NCI-H2029 (cell line): ENCODE measurements at regions not wholly inside any gene's neighbourhood (a gene's known extent, or its start where the extent isn't known, plus 50 kb on each side); places are given as distances from the start of the nearest gene placed in this dataset.
"Not testable (repeated sequence)": the region's sequence is repeated elsewhere in the genome, so short reads cannot be mapped to it uniquely, and the experiment has no call there.

Experiments
- DNase-seq: peaks from one replicate; lab custom pipeline; 2025; lab: John Stamatoyannopoulos, UW

GRCh38 chr22:48418831-48419230, 1408.8 kb downstream of the BRD1 start:
- no peak for DNase-seq

GRCh38 chr22:48417225-48418070, 1410.2 kb downstream of the BRD1 start:
- no peak for DNase-seq

GRCh38 chr22:48416396-48417224, 1411.1 kb downstream of the BRD1 start:
- DNase-seq, result no peak

GRCh38 chr22:48415520-48415919, 1412.2 kb downstream of the BRD1 start:
- DNase-seq, result no peak

DNA sequence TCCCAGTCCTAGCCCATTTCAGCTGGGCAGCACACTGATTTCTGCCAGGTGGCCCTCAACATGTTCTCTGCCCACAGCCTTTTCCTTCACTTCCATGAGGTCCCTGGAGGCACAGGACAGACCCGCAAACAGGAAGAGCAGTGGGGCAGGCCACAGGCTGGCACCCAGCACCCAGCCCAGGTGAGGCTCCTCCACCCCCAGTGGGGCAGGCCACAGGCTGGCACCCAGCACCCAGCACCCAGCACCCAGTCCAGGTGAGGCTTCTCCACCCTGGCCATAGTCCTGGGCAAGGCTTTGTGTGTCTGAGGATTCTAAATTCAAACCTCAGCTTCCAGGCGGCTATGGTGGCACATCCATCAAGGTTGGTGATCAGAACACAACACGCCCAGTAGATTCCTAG, 1413.0 kb downstream of the BRD1 start:
- DNase-seq, result no peak

DNA sequence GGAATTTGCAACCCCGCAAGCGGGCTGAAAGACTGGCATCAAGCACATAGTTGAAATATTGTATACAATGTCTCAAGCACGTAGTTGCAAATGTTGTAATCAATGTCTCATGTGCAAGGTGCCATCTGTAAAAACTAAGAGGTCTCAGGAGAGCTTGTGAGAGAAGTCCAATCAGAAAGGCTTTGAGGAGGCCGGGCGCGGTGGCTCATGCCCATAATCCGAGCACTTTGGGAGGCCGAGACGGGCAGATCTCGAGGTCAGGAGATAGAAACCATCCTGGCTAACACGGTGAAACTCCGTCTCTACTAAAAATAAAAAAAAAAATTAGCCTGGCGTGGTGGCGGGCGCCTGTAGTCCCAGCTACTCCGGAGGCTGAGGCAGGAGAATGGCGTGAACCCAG, 1414.7 kb downstream of the BRD1 start:
- not testable (repeated sequence) for DNase-seq

GRCh38 chr22:48410536-48410935, 1417.1 kb downstream of the BRD1 start:
- no peak for DNase-seq

GRCh38 chr22:48407256-48407955, 1420.3 kb downstream of the BRD1 start:
- DNase-seq, result no peak

DNA sequence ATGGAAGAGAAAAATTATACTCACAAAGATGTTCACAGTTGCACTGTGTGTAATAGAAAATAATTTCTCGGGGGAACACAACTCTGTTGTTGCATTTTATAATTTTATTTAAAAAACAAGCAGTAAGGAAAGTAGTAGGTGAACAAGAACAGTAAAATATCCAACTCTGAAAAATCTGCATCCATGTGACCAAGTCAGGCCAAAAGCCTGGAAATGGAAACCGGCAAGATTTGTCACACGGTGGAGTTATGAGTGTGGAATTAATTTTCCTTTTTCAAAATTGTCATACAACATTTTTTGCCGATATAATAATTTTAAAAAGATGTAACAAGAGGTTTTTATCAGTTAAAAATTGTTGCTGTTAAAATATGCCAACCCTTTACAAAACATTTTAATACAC, 1421.5 kb downstream of the BRD1 start:
- no peak for DNase-seq

DNA sequence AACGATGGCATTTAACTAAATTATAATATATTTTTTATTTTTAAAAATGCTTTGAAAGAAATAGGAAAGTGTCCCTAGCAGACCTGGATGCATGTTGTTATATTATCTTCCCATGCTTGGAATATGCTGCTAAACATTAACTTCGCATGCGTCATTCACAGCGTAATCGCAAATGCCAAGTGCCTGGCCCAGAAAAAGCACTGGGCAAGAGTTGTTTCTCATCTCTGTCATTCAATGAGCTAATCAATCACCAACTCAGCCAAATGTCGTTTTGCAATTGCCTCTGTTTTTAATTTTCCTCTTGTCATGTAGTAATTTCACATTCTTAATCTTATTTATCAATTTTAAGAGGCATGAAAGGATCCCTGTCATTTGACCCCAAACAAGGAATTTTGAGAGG, 1421.9 kb downstream of the BRD1 start:
- DNase-seq, result no peak

DNA sequence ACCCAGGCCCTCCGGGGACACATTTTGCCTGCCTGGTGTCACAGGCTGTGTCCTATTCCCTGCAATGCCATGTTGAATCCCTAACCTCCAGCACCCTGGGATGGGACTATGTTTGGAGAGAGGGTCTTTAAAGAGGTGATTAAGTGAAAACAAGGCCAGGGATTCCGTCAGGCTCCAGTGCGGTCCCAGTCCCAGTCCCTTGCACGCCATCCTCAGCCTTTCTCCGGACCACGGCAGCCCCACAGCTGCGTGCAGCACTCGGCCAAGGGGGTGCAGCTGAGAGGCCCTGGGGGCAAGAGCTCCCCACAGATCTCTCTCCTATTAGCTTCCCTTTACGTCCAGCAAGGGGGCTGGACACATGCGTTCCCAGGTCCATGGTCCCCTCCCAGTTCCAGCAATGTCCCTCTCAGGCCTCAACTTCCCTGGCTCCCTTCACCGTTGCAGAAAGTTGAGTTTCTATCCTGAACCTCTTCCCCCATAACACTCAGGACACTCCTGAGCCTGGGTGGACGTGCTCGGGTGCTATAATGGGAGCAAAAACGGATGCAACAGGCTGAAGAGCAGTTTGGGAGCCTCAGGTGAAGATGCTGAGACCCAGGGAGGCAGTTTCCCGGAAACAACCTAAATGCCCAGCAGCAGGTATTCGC, 1422.7 kb downstream of the BRD1 start:
- no peak for DNase-seq

GRCh38 chr22:48403521-48404403, 1423.9 kb downstream of the BRD1 start:
- DNase-seq, result no peak

GRCh38 chr22:48402591-48403031, 1425.1 kb downstream of the BRD1 start:
- no peak for DNase-seq

DNA sequence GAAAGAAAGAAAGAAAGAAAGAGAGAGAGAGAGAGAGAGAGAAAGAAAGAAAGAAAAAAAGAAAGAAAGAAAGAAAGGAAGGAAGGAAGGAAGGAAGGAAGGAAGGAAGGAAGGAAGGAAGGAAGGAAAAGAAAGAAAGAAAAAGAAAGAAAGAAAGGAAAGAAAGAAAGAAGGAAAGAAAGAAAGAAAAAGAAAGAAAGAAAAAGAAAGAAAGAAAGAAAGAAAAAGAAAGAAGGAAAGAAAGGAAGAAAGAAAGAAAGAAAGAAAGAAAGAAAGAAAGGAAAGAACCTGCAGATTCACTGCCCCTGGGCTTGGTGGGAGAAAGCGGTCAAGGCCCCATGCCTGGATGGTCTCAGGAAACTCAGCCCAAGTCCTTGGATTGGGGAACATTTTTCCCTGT, 1426.2 kb downstream of the BRD1 start:
- DNase-seq, result not testable (repeated sequence)

DNA sequence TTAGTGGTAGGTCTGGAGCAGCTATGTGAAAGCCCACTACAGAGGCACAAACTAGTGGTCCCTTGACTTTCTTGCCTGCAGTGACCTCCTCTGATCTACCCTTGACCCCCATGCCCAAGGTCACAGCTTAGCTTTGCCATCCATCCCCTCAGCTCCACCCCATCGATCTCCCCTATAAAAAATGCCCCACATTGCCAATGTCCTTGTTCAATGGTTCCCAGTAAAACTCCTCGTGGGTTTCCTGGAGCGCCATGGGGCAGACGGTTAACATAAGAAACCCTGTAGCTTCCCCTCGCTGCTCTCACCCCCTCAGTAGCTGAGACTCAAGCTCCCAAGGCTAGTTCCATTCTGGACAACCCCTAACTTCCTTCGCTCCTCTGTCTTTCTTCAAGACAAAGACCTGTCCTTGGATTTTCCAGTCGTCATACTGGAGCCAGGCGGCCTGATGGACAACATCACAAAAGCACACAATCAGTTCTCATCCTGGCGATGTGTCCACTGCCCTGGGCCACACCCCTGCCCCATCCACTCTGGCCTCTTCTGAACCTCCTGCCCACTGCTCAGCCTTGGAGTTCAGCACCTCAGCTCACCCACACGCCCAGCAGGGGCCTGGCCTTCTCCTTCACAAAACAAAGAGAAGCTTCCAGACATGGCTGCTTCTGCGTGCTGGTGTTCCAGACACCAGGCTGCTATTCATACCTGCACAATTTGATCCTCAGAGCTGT, 1429.3 kb downstream of the BRD1 start:
- no peak for DNase-seq

DNA sequence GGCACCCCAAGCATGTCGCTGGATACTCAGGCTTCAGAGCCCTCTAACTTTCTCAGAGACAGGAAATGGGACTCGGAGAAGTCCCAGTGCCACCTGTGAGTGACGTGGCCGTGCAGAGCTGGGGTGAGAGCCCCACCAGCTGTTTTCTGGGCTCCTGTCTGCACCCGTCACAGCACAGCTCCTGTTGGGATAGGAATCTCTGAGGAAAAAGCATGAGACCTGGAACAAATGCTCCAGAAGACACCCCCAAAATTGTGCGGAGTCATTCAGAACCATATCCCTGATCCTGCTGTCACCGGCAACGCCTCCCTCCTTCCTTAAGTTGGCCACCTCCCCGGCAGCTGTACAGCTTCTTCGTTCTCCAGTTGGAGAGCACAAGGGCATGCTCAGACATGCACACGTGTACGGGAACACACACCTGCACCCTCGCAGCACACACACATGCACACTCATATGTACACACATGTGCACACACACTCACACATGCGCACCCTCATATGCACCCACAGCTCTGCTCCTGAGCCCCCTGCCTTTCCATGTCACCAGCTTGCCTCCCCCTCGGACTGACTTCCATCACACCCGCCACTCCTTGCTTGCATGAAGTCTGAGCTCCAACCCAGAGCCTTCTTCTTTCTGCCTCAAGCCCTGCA, 1430.0 kb downstream of the BRD1 start:
- no peak for DNase-seq

- no peak for DNase-seq
These were observed 1430.7 kb downstream of the BRD1 start for GRCh38 chr22:48396785-48397530.

DNA sequence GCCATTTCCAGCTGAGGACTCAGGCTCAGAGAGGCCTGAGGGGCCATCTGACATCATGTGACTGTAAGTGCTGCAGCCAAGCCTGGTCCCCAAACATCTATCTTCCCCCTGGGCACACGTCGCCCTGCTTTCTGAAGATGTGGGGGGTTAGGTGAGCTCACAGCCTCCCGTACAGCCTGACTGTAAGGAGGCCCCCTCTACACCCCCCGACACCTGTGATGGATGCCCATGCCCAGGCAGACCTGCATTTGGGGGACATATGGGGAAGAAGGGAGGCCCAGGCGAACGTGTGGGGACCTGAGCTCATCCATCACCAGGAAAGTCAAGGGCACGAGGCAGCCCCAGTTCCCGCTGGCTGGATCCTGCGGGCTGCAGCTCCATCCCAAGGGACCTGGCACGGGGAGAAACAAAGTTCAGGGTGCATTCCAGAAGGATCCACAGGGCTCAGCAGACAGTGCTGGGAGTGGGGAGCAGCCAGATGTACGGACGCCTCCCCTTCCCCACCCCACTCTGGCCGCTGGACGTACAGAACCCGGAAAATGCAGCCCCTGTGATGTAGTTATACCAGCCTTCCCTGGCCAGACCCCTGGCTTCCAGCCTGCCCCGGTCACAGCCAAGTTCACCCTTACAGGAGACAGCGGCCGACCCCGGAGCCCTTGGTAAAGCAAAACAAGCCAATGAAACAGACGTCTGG, 1431.4 kb downstream of the BRD1 start:
- no peak for DNase-seq
